LHCN-M2 (cell line): ENCODE measurements at regions not wholly inside any gene's neighbourhood (a gene's known extent, or its start where the extent isn't known, plus 50 kb on each side); places are given as distances from the start of the nearest gene placed in this dataset.
A peak's percentile ranks its signal among the peaks of the same experiment; 100 is the strongest.

Source experiments
- DNase-seq: peaks from one replicate; pipeline ENCODE4 v3.0.0-alpha.2; 2012; ENCODE audit warnings: low read depth

DNA sequence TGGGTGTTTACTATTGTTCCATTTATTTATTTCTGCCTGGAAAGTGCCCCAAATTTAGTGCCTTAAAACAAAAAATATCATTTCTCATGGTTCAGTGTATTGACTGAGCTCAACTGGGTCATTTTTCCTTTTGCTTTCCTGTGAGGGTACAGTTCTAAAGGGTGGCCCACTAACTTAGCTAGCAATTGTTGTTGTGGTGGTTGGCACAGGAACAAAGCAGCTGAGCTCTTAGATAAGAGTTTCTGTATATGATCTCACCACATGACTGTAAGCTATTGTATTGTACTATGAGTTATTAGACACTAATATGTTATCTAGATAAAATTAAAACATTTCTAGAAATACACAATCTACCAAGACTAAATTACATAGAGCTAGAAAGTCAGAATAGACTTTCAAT lies 1283.7 kb downstream of the OTOL1 start:
- DNase-seq, result peak; percentile 26

DNA sequence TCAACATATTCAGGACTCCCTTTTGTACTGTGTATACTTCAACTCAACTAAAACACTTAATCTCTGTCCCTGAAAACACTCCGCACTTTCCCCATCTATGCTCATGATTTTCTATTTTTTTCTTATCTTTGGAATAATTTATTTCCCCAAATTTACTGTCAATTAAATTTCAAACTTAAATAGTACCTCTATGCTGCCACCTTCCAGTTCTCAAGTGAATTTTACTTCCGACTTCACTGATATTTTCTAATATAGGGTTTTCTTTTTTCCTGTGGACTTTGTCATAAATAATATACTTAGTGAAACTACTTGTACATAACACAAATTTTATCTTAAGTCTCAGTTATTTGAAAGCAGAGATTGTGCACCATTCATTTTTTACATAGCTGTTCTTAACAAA lies 1303.3 kb downstream of the OTOL1 start:
- peak; percentile 2 for DNase-seq

DNA sequence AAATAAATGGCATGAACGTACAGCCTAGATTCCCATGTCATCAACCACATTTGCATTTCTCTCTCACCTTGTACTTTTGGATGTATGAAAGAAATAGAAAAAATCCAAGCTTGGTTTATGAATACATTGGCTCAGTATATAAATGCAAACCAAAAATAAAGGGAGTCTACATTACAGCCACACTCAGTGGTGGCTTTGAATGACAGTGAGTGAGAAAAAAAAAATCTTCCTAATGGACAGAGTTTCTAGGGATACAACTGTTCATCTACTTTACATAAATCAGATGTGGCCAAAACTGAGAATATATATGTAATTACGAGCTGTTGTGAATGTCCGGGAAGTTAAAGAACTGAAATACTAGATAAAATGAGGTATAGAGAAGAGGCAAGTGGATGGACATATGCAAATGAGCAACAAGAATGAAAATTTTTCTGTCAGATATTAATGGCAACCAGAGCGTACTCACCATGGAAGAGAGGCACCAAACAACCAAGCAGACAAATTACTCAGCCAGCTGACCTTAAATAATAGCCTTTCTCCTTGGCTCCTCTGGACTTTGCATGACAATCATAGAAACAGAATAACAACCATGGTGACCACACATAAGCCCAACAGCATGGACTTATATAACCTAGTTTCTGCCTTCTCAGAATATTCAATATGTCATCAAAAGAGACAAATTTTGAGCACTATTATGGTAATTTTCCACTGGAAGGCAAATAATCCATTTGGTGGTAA lies 1305.8 kb downstream of the OTOL1 start:
- no peak for DNase-seq

DNA sequence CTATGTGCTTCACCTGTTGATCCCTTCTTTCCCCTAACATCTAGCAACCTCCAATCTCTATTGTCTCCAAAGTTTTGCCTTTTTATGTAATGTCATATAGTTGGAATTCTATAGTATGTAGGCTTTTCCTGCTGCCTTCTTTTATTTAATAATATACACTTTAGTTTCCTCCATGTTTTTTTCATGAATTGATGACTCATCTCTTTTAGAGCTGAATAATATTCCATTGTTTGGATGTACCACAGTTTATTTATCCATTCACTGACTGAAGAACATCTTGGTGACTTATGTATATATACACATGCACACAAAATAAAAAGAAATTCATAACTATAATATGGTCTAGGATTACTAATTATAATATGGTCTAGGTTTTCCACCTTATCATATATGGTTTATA lies 1314.2 kb downstream of the OTOL1 start:
- no peak for DNase-seq

DNA sequence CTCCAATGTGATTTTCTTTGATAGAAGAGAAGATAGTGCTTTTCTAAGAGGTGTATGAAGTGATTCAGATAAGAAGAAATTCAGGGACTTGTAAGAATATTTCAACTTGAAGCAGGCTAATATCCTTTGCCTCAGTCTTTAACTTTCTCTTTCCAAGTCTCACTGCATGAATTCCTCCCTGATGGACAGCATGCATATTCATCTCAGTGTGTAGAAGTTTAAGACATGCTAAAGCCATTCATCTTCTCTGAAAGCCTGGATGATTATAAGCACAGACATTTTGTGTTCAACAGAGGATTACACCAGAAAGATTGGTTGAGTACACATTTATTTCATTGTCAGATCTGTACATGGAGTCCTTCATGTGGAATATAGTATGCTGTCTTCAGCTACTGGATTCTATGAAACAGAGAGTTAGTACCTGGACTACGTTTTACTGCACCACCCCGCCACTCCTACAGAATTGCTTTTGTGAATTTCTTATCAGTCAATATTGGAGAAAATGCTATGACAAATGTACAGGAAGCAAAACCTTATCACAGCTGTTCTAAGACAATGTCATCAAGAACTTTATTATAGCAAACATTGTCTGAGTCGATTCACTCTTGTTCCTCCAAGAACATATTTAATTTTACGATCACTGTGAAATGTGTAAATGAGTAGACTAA lies 1346.1 kb downstream of the OTOL1 start:
- DNase-seq, result no peak

DNA sequence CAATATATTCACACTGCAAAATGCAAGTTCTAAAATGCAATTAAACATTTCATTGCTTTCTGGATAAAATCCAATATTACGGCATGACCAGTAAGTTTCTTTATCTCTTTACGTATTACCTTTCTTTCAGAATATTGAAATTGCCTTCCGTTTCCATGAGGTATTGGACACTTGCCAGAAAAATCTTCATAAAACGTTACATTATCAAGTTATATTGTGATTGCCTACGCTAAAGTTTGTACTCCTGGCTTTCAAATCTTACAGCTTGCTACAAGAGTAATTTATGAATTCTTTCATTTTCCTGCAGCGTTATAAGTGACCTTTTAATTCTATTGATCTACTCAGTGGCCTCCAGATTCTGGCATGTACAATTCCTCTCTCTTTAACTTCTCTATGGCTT lies 1349.3 kb downstream of the OTOL1 start:
- no peak for DNase-seq

DNA sequence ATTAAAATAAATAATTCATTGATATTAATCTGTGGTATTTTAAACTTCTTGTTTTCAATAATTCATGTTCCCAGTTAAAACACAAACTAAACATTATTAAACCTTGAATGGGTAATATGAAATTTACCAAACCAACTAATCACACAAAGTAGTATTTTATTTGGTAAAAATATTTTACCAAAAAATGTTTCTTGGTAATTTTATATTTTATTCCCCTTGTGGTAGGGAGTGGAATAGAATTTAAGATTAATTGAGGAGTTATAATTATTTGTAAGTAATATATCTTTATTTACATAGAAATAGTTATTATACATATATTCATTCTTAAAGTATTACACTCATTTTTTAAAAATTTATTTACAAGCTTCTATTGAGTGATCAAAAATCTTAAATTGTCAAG lies 1350.9 kb downstream of the OTOL1 start:
- DNase-seq, result no peak

DNA sequence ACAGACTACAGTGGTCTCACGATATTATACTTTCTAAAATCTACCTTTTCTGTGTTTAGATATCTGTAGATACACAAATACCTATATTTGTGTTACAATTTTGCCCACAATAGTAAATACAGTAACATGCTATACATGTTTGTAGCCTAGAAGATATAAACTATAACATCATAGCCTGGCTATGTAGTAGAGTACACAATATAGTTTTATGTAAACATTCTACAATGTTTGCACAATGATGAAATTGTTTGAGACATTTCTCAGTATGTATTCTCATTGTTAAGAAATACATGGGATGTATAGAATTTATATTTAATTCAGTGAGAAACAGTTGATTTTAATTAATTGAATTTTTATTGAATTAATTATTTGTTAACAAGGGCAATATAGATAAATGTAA lies 1367.0 kb downstream of the OTOL1 start:
- no peak for DNase-seq

DNA sequence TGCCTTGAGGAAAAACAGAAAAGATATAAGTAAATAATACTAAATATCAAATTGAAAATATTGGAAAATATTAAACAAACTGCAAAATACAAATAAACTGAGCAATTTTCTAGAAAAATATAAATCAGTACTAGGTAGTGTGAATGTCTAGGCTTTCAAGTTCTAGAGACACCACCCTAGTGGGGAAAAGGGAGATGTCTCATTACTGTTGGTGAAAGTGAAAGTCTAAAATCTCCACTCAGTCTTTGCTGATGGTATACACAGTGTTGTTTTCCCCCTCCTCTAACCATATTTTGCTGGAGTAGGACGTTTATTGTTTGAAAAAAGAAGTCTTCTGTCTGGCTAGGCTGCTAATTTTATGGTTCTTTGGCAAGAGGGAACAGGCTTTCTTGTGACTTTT lies 1368.9 kb downstream of the OTOL1 start:
- peak; percentile 19 for DNase-seq

DNA sequence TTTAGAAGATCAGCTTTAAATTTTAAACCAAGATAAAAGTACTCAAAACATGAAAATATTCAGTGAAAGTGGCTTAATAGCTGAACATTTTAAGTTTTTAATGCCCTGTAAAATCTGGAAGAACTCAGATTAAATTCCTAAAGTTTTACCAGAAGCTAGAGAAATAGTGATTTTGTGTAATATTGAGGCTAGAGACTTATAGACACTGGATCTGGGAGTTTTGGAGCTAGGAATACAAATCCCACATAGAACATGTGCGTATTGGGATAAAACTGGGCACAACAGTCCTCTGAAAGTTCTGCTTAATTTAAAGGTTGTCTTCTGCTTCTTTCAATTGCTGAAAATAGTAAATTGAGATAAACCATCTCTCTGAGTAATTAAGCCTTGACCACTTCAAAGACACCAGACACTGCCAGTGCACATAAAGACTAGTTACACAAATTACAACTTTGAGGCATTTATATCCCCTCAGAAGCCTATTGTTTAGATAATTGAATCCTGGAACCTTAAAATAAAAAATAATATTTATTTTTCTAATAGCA lies 1382.5 kb downstream of the OTOL1 start:
- DNase-seq, result no peak

DNA sequence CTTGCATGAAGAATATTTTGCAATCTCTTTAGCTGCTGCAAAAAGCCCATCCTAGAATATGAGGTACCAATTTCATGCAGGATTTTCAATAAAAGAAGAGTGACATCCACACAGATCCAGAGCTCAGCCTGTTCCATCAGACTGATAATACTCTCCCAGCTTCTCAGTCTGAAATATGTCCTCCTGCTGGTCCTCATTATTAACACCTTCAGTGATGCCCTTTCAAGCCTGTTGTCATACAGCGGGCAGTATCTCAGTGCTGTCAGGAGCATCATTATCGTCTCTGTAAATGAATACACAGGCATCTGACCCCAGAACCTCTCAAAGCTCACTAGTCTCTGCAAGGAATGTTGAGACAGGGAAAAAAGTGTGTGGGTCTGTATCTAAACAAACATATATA lies 1387.8 kb downstream of the OTOL1 start:
- no peak for DNase-seq

DNA sequence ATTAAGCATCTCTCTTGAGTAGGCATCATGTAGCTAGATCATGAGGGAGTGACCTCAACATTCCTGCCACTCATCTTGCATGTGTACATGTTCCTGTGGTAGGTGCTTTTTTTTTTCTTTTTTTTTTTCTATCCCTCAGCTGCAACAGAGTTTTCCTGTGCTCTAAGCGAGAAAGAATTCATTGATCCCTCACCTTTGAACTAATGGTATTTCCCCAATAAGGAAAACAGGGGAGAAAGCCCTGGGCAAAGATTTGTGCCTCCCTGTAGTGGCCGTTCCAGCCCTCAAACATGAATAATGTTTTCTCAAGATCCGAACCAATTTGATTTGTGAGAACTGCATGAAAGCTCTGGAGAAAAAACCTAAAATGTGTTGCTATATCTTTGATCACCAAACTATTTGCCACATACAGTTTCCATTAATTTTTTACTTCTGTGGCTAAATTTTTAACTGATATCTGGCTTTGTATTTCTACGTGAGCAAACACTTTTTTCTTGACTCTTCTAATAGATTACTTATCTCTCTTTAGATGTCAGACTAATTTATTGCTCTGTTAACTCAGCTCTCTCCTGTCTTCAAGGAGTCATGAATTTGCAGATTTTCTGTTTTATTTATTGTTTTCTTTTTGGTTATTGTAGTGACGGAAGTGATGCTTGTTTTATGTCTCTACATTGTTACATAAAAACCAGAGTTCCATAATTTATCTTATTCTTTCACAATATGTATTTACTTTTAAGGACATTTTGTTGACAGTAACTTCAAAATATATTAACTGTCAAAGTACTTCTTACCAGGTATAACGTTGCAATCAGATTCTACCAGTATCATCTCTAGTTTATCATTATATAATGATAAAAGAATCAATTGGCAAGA lies 1396.5 kb downstream of the OTOL1 start:
- DNase-seq, result no peak

DNA sequence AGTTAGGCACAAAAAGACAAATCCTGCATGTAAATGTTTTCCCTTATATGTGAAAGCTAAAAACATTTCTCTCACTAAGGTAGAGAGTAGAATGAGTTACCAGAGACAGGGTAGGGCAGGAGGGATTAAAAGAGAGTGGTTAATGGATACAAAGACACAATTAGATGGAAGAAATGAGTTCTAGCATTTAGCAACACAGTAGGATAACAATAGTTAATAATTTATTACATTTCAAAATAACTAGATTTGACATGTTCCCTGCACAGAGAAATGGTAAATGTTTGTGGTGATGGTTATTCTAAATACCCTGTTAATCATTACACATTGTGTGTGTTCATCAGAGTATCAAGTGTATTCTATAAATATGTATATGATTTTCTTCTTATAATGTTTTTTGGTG lies 1400.7 kb downstream of the OTOL1 start:
- DNase-seq, result no peak

DNA sequence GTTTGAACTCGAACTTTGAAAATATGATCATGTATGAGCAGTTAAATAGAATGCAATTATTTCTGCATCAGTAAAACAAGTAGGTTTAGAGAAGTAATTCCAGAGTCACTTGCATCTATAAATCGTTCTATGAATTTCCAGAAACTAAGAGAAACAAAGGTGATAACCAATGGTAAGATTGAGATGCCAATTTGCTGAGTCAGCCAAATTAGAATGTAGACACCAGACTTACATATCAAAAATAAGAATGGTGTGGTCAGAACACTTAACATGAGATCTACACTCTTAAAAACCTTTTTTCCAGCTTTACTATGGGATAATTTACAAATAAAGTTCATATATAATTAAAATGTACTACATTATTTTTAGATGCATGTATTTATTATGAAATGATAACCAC lies 1435.9 kb downstream of the OTOL1 start:
- DNase-seq, result no peak

DNA sequence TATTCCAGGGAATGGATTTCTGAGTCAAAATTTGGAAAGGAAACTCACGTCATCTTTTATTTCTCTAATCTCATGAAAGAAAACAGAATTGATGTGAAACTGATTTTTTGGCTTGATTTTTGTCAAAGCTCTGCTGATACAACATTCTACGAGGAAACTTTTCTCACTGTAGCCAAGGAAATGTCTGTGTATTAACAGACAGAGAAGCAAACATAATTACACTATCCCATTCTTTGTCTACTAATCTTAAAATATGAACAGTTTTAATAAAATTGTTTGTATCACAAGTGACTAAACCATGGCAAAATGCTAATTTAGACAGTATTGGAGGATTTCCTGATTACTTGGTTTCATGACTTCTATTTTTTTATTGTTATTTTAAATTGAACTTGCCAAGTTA lies 1437.0 kb downstream of the OTOL1 start:
- DNase-seq, result no peak

DNA sequence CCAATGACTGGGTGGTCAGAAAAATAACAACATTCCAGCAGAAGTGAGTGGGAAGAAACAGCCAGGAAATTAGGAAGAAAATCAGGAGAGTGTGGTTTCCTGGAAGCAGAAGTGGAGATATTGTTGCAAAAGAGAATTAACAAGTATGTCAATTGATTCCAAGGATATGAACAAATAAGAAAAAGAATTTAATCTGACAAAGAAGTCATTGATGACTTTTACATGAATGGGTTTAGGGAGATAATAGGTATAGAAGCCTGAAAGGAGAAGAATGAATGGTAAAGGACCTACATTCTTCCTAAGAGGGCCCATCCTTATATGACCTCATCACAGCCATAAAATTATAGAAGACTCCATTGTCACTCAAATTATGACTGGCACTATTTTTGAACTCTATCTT lies 1440.1 kb downstream of the OTOL1 start:
- DNase-seq, result no peak

DNA sequence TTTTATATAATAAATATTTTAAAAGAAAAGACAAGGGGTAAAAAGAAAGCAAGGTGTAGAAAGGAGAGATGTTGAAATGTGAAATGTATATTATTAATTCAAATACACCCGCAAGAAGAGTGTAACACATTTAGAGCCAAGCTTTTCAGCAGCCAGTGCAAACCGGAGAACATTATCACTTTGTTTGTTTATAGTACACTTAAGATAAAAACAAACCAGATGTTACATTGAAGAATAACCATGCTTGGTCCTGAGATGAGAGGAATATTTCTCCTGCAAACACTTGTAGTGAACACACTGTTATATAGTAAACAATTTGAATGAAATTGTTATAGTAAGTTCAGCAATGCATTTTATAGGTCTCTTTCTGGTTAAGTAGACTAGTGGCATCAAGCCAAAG lies 1441.5 kb downstream of the OTOL1 start:
- no peak for DNase-seq

DNA sequence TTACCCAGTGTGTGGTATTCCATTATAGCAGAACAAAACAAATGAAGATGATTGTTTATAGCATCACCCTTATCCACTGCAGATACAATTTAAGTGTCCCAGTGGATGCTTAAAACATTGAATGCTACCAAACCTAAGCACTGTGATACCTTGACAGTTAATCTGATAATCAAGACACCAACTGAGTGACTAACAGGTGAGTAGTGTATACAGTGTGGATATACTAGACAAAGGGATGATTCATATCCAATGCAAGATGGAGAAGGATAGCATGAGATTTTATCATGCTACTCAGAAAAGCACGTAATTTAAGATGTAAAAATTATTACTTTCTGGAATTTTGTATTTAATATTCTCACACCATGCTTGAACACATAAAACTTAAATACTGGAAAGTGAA lies 1449.0 kb downstream of the OTOL1 start:
- no peak for DNase-seq

DNA sequence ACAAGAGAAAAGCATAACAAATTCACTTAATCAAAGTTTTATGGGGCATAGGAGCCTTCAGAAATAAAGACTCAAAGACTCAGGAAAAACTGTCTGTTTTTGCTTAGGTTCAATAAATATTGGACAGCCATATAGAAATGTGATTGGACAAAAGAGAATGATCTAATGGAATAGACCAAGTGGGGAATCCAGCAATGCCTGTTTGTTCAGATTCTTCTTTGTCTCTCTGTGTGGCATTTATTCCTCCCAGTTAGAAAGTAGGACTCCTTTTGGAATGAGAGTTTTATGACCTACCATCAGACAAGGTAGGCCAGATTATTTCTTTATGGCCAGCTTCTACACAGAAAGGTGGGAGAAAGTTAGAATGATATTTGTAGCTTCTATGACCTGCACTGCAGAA lies 1460.1 kb downstream of the OTOL1 start:
- no peak for DNase-seq

DNA sequence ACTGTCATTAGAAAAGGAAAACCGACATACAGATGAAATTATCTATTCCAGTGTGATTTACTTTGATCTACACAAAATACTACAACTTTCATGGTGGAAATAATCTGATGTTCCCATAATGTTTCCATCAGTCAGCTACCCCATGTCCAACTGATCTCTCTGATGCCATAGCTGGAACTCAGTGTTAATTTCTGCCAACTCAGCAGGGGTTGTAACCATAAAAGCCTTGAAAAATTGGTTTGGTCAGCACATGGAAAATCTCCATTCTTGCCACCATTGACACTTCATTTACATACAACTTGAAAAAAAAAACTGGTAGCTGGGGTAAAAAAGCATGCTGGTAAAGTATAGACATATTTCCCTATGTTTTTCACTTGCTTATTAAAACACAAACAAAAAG lies 1463.7 kb downstream of the OTOL1 start:
- DNase-seq, result no peak

DNA sequence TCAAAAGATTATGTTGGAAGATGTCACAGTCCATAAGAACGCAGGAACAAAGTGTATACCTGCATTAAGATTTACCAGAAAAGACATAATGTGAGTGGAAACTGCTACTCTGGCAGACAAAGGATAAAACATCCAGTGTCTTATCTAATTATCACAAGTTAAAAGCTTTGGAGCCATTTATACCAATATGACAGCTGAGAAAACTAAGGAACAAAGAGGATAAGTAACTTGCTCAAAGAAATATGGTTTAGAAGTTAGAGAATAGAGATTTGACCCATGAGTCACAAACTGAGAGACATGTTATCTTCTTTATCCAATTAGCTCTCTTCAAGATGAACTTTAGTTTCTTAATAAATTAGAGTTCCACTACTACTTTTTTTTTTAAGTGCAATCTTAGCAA lies 1473.7 kb downstream of the OTOL1 start:
- DNase-seq, result no peak

DNA sequence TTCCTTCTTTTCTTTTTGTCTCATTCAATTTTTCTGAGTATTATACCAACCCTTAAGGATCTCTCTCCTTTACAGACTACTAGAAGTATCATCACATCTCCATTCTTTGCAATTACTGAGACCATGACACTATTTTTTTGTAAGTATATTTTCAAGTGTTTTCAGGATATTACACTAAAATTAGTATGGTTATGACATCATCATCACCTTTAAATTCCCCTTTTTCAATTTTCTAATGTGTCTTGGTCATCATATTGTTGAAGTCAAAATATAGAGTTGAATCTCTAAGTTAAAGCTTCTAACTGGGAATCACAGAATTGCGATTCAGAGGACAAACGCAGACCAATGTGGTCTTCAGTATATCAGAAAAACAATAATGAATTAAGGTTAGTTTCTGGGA lies 1475.1 kb downstream of the OTOL1 start:
- DNase-seq, result no peak
